Esophagus muscularis mucosa (tissue), 4 donors: ENCODE measurements at regions not wholly inside any gene's neighbourhood (a gene's known extent, or its start where the extent isn't known, plus 50 kb on each side); places are given as distances from the start of the nearest gene placed in this dataset.

Experiments
- DNase-seq: peaks from one replicate; pipeline ENCODE4 v3.0.0-alpha.2; 2017; ENCODE audit errors: extremely low spot score
- H3K27ac ChIP-seq, 4 donors: fragments of 200-600 bp; sonication (generic); replicated peaks in 1 of 4; 1 replicate in 3 of 4; 2 replicates in 1 of 4; pipeline ENCODE4 v1.5.1; 2016 to 2019; ENCODE audit warnings: mild to moderate bottlenecking in 1 of 4
- H3K27me3 ChIP-seq, 4 donors: fragments of 200-600 bp; sonication (generic); one replicate each; pipeline versions ENCODE4 v1.5.1 to v1.6.0; 2016 to 2019
- H3K36me3 ChIP-seq, 4 donors: fragments of 200-600 bp; sonication (generic); one replicate each; pipeline ENCODE4 v1.5.1; 2016 to 2019
- H3K4me1 ChIP-seq, 4 donors: fragments of 200-600 bp; sonication (generic); one replicate each; pipeline ENCODE4 v1.5.1; 2016 to 2019
- H3K4me3 ChIP-seq, 4 donors: fragments of 200-600 bp; sonication (generic); 1 replicate in 2 of 4; 2 replicates in 2 of 4; pipeline ENCODE4 v1.5.1; 2016 to 2019; ENCODE audit warnings: mild to moderate bottlenecking in 4 of 4, moderate library complexity in 1 of 4
- H3K9me3 ChIP-seq, 4 donors: fragments of 200-600 bp; sonication (generic); 1 replicate in 3 of 4; 2 replicates in 1 of 4; pipeline ENCODE4 v1.5.1; 2016 to 2019
- EP300 ChIP-seq: sonication (generic); formaldehyde crosslinking; IDR thresholded peaks from one replicate; pipeline ENCODE4 v1.6.1; 2017; ENCODE audit warnings: antibody characterized with exemption
- POLR2A ChIP-seq: fragments of 450-650 bp; IDR thresholded peaks from one replicate; pipeline ENCODE4 v1.6.1; 2017; ENCODE audit warnings: antibody characterized with exemption, moderate library complexity, mild to moderate bottlenecking, low read depth
- POLR2AphosphoS5 ChIP-seq, 2 donors: sonication (generic); formaldehyde crosslinking; IDR thresholded peaks; one replicate each; pipeline ENCODE4 v1.6.1; 2017; ENCODE audit warnings: antibody characterized with exemption in 2 of 2
- WGBS: methylation state at CpG from one replicate; pipeline ENCODE4 v1.1.5; 2018; 5-methylcytosine and 5-hydroxymethylcytosine counted together
- intact Hi-C: fragments of 100-400 bp; cut with DNase I; formaldehyde crosslinking; loops from one replicate; pipeline ENCODE4 v1.15.1; 2023
- TF ChIP-seq, protein P1 (sequence below), 3 experiments: fragments of 200-600 bp in 2 of 3; fragments of 450-650 bp in 1 of 3; sonication (generic) in 2 of 3; IDR thresholded peaks; one replicate each; pipeline ENCODE4 v1.5.1; 2017 to 2019; ENCODE audit warnings: antibody characterized with exemption in 3 of 3, mild to moderate bottlenecking in 2 of 3, moderate library complexity in 1 of 3

DNA sequence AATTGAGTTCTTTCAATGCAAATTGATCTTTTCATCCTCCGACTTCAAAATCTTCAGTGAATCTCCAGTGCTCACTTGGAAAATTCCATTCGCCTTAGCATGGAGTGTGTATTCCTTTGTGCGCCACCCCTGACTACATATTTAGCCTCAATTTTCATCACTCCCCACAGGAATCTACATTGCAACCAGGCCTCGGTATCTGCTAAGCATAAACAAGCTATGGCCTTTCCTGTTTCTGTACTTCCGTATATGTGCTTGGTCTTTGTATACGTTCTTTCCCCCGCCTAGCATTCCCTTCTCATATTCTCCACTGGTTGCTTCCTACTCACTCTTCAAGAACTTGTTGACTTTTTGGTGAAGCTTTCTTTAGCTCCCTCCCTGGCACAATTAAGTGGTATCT, 470.8 kb downstream of the LMO4 start:
- TF ChIP-seq, protein P1, sequence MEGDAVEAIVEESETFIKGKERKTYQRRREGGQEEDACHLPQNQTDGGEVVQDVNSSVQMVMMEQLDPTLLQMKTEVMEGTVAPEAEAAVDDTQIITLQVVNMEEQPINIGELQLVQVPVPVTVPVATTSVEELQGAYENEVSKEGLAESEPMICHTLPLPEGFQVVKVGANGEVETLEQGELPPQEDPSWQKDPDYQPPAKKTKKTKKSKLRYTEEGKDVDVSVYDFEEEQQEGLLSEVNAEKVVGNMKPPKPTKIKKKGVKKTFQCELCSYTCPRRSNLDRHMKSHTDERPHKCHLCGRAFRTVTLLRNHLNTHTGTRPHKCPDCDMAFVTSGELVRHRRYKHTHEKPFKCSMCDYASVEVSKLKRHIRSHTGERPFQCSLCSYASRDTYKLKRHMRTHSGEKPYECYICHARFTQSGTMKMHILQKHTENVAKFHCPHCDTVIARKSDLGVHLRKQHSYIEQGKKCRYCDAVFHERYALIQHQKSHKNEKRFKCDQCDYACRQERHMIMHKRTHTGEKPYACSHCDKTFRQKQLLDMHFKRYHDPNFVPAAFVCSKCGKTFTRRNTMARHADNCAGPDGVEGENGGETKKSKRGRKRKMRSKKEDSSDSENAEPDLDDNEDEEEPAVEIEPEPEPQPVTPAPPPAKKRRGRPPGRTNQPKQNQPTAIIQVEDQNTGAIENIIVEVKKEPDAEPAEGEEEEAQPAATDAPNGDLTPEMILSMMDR (IDR thresholded peaks at IDR 0.05) = no peak
- TF ChIP-seq POLR2AphosphoS5 (IDR thresholded peaks at IDR 0.05) (no peak), EP300 (no peak), POLR2A (no peak)
- Histone ChIP-seq H3K9me3 (no peaks in the 10 kb centered on the region), H3K4me3 (no peak overlapping the region), H3K27me3 (no peaks in the 10 kb centered on the region), H3K36me3 (no peaks in the 10 kb centered on the region), H3K4me1 (peaks cover 0 to 8% (median 0%) of the 10 kb centered on the region in 4 donors), H3K27ac (no peak overlapping the region)
- no peak for DNase-seq
- WGBS = 88% methylated on average over 7 of the region's 7 CpGs
- intact Hi-C loops = no loop called here

DNA sequence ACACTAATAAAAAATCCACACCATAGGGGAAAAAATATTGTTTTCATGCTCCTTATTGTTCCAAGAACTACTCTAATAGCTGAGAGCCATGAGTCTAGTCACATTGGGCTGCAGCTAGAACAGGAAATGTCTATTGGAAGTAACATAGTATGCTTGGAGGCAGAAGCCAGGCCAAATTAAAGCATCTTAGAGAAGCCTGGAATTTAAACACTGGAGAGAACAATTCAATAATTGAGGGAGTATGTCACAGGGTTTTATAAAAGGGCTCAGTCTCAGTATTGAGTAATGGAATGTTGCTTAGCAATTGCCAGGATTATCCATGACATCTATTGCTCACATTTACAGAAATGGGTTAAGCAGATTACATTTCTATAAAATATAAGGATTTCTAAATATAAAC, 471.3 kb downstream of the LMO4 start:
- DNase-seq = no peak
- intact Hi-C loops = no loop called here
- no peak overlapping the region for H3K4me3 ChIP-seq
- H3K9me3 ChIP-seq = no peaks in the 10 kb centered on the region
- H3K4me1 ChIP-seq = peaks cover 0 to 10% (median 0%) of the 10 kb centered on the region in 4 donors
- H3K27me3 ChIP-seq = no peaks in the 10 kb centered on the region
- H3K36me3 ChIP-seq = no peaks in the 10 kb centered on the region
- no peak overlapping the region for H3K27ac ChIP-seq
- TF ChIP-seq POLR2A (no peak), POLR2AphosphoS5 (IDR thresholded peaks at IDR 0.05) (no peak), EP300 (no peak)
- TF ChIP-seq, protein P1 (IDR thresholded peaks at IDR 0.05) = no peak

DNA sequence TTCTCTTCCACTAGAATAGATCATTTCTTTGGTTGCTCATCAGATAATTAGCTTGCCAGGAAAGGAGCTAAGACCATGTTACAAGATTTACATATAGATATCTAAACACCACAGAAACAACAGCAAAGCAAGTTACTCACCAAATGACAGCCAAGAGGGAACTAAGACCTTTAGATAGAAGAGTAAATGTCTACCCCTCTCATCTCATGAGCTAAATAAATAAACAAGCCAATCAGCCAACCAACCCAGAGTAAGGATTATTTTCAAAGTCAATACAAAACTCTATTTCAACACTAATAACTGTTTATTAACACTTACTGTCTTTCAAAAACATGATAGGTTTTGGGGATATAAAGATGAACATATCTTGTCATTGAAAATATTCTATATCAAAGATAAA, 474.7 kb downstream of the LMO4 start:
- no peaks in the 10 kb centered on the region for H3K27me3 ChIP-seq
- H3K4me3 ChIP-seq = no peak overlapping the region
- no peak overlapping the region for H3K27ac ChIP-seq
- TF ChIP-seq, protein P1 (IDR thresholded peaks at IDR 0.05) = no peak
- intact Hi-C loops = no loop called here
- H3K4me1 ChIP-seq = peaks cover 0 to 21% (median 16%) of the 10 kb centered on the region in 4 donors
- no peaks in the 10 kb centered on the region for H3K9me3 ChIP-seq
- DNase-seq = no peak
- H3K36me3 ChIP-seq = no peaks in the 10 kb centered on the region

DNA sequence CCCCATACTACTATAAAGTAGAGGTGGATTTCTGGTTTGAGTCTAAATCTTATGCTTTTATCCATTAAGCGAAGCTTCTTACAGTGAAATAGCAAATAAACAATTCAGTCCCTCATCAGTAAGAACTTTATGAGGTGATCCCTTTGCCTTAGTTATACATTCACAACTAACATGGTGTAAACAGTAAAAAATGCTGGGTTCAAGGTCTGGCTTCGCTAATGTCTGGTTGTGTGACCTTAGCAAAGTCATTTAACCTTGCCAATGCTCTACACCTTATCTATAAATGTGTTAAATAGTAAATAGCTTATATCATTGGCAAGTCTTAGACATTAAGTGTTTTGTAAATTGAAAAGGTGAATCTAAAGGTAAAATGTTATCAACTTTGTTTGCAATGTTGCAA, 475.4 kb downstream of the LMO4 start:
- H3K9me3 ChIP-seq = no peaks in the 10 kb centered on the region
- H3K27ac ChIP-seq = no peak overlapping the region
- H3K4me3 ChIP-seq = no peak overlapping the region
- no peak for DNase-seq
- no peaks in the 10 kb centered on the region for H3K27me3 ChIP-seq
- no peak for TF ChIP-seq EP300
- TF ChIP-seq POLR2AphosphoS5 (IDR thresholded peaks at IDR 0.05) = no peak
- TF ChIP-seq, protein P1 (IDR thresholded peaks at IDR 0.05) = no peak
- TF ChIP-seq POLR2A = no peak
- 64% methylated on average over 2 of the region's 2 CpGs for WGBS
- intact Hi-C loops = no loop called here
- no peaks in the 10 kb centered on the region for H3K36me3 ChIP-seq
- peaks cover 0 to 21% (median 16%) of the 10 kb centered on the region in 4 donors for H3K4me1 ChIP-seq

DNA sequence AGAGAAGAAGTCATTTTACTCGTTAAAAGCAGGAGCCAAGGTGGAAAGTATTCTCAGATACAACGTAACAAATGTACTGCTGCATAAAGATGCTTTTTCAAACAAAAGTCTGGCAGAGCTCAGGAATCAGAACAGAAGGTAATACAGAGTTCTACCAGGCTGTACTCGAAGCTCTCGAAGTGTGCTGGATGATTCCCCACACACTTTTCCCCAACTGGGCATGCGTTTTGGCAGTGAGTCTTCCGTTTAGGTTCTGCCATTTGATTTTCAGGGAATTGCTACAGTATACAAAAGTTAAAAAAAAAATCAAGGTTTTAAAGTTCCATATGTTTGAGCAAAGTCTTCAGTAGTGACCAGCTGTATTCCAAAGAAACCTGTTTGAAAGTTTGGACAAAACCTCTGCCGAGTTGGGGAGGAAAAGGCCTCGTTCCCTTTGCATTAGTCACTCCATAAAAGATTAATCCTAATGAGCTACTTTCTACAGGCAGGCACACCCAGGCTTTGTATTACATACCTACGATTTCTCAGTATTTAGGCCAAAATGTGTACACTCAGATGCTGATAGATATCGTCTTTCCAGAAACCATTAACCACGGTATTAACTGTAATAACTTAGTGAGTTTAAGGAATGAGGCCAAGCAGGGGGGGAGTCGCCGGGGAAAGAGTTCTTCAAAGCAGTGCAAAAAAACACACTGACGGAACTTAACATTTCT, 477.1 kb downstream of the LMO4 start:
- intact Hi-C loops = no loop called here
- no peaks in the 10 kb centered on the region for H3K36me3 ChIP-seq
- H3K4me1 ChIP-seq = peaks cover 0 to 21% (median 16%) of the 10 kb centered on the region in 4 donors
- no peak for DNase-seq
- H3K4me3 ChIP-seq = peak overlapping the region; percentile 1 to 28 (median 18)
- H3K9me3 ChIP-seq = no peaks in the 10 kb centered on the region
- TF ChIP-seq, protein P1 (IDR thresholded peaks at IDR 0.05) = no peak
- TF ChIP-seq POLR2A = no peak
- no peak for TF ChIP-seq EP300
- TF ChIP-seq POLR2AphosphoS5 (IDR thresholded peaks at IDR 0.05) = no peak
- WGBS = 34% methylated on average over 14 of the region's 14 CpGs
- H3K27me3 ChIP-seq = no peaks in the 10 kb centered on the region
- peak overlapping the region; percentile 65 to 76 (median 71) for H3K27ac ChIP-seq
